H1 (cell line): ENCODE measurements at regions not wholly inside any gene's neighbourhood (a gene's known extent, or its start where the extent isn't known, plus 50 kb on each side); places are given as distances from the start of the nearest gene placed in this dataset.

ENCODE experiments used
- CTCF ChIA-PET: fragments of 300-600 bp; sonication (Branson Sonifier 250); formaldehyde crosslinking; loops from one replicate; lab custom pipeline; 2021; ENCODE audit not compliant: partially characterized antibody; lab: Charles Lee
- POLR2A ChIA-PET: fragments of 300-600 bp; sonication (Branson Sonifier 250); formaldehyde crosslinking; loops from one replicate; lab custom pipeline; 2021; ENCODE audit warnings: inconsistent platforms; ENCODE audit not compliant: partially characterized antibody; lab: Charles Lee
- DNase-seq, 2 experiments: peaks; one replicate each; pipeline versions ENCODE4 v3.0.0 to v3.0.0-alpha.2; 2010 to 2022; ENCODE audit warnings: low spot score in 2 of 2, low read depth in 1 of 2, mixed read lengths in 1 of 2
- FAIRE-seq: peaks from 2 replicates; lab custom pipeline; 2011; peaks lifted over from hg19 to GRCh38; lab: Jason Lieb, UNC
- H2AFZ ChIP-seq: 2 replicates; pipeline ENCODE4 v1.8.1; 2012; ENCODE audit warnings: low read length, inconsistent platforms
- H2AK5ac ChIP-seq: 2 replicates; pipeline ENCODE4 v1.6.1; 2013; ENCODE audit warnings: low read depth, low read length
- H2BK120ac ChIP-seq: replicated peaks from 2 replicates; pipeline ENCODE3; 2013; ENCODE audit warnings: low read depth, low read length, inconsistent platforms
- H2BK12ac ChIP-seq: 2 replicates; pipeline ENCODE4 v1.6.1; 2013; ENCODE audit warnings: low read depth, low read length
- H2BK15ac ChIP-seq: 2 replicates; pipeline ENCODE4 v1.6.1; 2013; ENCODE audit warnings: low read length
- H2BK20ac ChIP-seq: 2 replicates; pipeline ENCODE4 v1.6.1; 2013; ENCODE audit warnings: low read length
- H2BK5ac ChIP-seq: 2 replicates; pipeline ENCODE4 v1.6.1; 2013; ENCODE audit warnings: low read depth, low read length
- H3K14ac ChIP-seq: 2 replicates; pipeline ENCODE4 v1.6.1; 2013; ENCODE audit warnings: inconsistent platforms; ENCODE audit not compliant: insufficient read length
- H3K18ac ChIP-seq: 2 replicates; pipeline ENCODE4 v1.6.1; 2013; ENCODE audit warnings: low read length; ENCODE audit errors: extremely low read depth
- H3K23ac ChIP-seq: 2 replicates; pipeline ENCODE4 v1.6.1; 2013; ENCODE audit warnings: inconsistent platforms; ENCODE audit not compliant: insufficient read length
- H3K23me2 ChIP-seq: 2 replicates; pipeline ENCODE4 v1.6.1; 2013; ENCODE audit warnings: low read depth, low read length
- H3K27ac ChIP-seq: 2 replicates; pipeline ENCODE4 v1.6.1; 2011; ENCODE audit warnings: low read depth, low read length, inconsistent platforms
- H3K27me3 ChIP-seq, 4 experiments: replicated peaks in 1 of 4; 1 replicate in 1 of 4; 2 replicates in 3 of 4; pipeline versions ENCODE4 v1.6.1 to v1.8.1; 2011 to 2013; ENCODE audit warnings: low read length in 3 of 4, mild to moderate bottlenecking in 3 of 4, inconsistent platforms in 2 of 4, mixed read lengths in 2 of 4, moderate library complexity in 1 of 4; ENCODE audit not compliant: control insufficient read depth in 3 of 4, insufficient read depth in 3 of 4; ENCODE audit errors: extremely low read depth in 1 of 4
- H3K36me3 ChIP-seq, 4 experiments: 2 replicates each; pipeline versions ENCODE4 v1.6.1 to v1.8.1; 2011 to 2013; ENCODE audit warnings: mild to moderate bottlenecking in 4 of 4, low read length in 3 of 4, moderate library complexity in 2 of 4, control low read depth in 1 of 4, inconsistent platforms in 1 of 4; ENCODE audit not compliant: insufficient read depth in 4 of 4, control insufficient read depth in 2 of 4
- H3K4ac ChIP-seq: replicated peaks from 2 replicates; pipeline ENCODE3; 2013; ENCODE audit warnings: low read length, low read depth, mixed read lengths, inconsistent platforms; ENCODE audit not compliant: insufficient read length
- H3K4me1 ChIP-seq, 4 experiments: replicated peaks in 1 of 4; 1 replicate in 1 of 4; 2 replicates in 3 of 4; pipeline versions ENCODE4 v1.6.1 to v1.8.1; 2011 to 2013; ENCODE audit warnings: low read length in 3 of 4, inconsistent platforms in 2 of 4, mixed read lengths in 1 of 4; ENCODE audit not compliant: insufficient read depth in 4 of 4, control insufficient read depth in 3 of 4
- H3K4me2 ChIP-seq, 2 experiments: 2 replicates each; pipeline versions ENCODE4 v1.6.1 to v1.8.1; 2011 to 2013; ENCODE audit warnings: low read depth in 2 of 2, low read length in 2 of 2, control low read depth in 1 of 2, inconsistent platforms in 1 of 2, mild to moderate bottlenecking in 1 of 2; ENCODE audit not compliant: insufficient read depth in 1 of 2
- H3K4me3 ChIP-seq, 4 experiments: fragments of 200-600, 300-600 bp in 1 of 4; sonication (generic), shearing (Covaris generic), sonication (Bioruptor Twin) in 1 of 4; 2 replicates each; pipeline versions ENCODE4 v1.5.1 to v1.8.1; 2011 to 2016; ENCODE audit warnings: low read length in 4 of 4, low read depth in 3 of 4, control low read depth in 2 of 4, inconsistent platforms in 2 of 4, mild to moderate bottlenecking in 2 of 4, mixed read lengths in 1 of 4, moderate library complexity in 1 of 4; ENCODE audit not compliant: insufficient read depth in 2 of 4; ENCODE audit errors: extremely low read depth in 1 of 4
- H3K56ac ChIP-seq: replicated peaks from 2 replicates; pipeline ENCODE3; 2013; ENCODE audit warnings: low read depth, mild to moderate bottlenecking, mixed read lengths, low read length, inconsistent platforms; ENCODE audit not compliant: insufficient read length
- H3K79me1 ChIP-seq: 2 replicates; pipeline ENCODE4 v1.6.1; 2013; ENCODE audit warnings: low read depth, low read length, control low read depth
- H3K79me2 ChIP-seq, 2 experiments: 2 replicates each; pipeline versions ENCODE4 v1.6.1 to v1.8.1; 2012 to 2013; ENCODE audit warnings: low read length in 2 of 2, mild to moderate bottlenecking in 2 of 2, inconsistent platforms in 1 of 2; ENCODE audit not compliant: insufficient read depth in 2 of 2, control insufficient read depth in 1 of 2
- H3K9ac ChIP-seq, 4 experiments: replicated peaks in 1 of 4; 1 replicate in 1 of 4; 2 replicates in 3 of 4; pipeline versions ENCODE4 v1.6.1 to v1.8.1; 2011 to 2013; ENCODE audit warnings: low read depth in 3 of 4, low read length in 3 of 4, control low read depth in 2 of 4, mild to moderate bottlenecking in 2 of 4, moderate library complexity in 2 of 4, inconsistent platforms in 1 of 4; ENCODE audit errors: extremely low read depth in 1 of 4
- H3K9me3 ChIP-seq, 2 experiments: 2 replicates each; pipeline versions ENCODE4 v1.6.1 to v1.8.1; 2012 to 2013; ENCODE audit warnings: mild to moderate bottlenecking in 2 of 2, moderate library complexity in 2 of 2, control low read depth in 1 of 2, inconsistent platforms in 1 of 2, low read depth in 1 of 2, low read length in 1 of 2, mixed read lengths in 1 of 2; ENCODE audit not compliant: insufficient read depth in 2 of 2
- H4K20me1 ChIP-seq, 2 experiments: replicated peaks in 1 of 2; 2 replicates each; pipeline versions ENCODE3 to v1.8.1; 2011 to 2013; ENCODE audit warnings: inconsistent platforms in 2 of 2, low read length in 2 of 2, mild to moderate bottlenecking in 1 of 2; ENCODE audit not compliant: insufficient read depth in 2 of 2, control insufficient read depth in 1 of 2
- H4K5ac ChIP-seq: 2 replicates; pipeline ENCODE4 v1.6.1; 2013; ENCODE audit warnings: low read length, low read depth, mixed read lengths, inconsistent platforms; ENCODE audit not compliant: insufficient read length
- H4K8ac ChIP-seq: 2 replicates; pipeline ENCODE4 v1.8.0; 2013; ENCODE audit warnings: mild to moderate bottlenecking, moderate library complexity, low read length, inconsistent platforms; ENCODE audit not compliant: insufficient read depth; ENCODE audit errors: extremely low read depth
- H4K91ac ChIP-seq: replicated peaks from 2 replicates; pipeline ENCODE3; 2013; ENCODE audit warnings: low read length, mixed read lengths, inconsistent platforms; ENCODE audit not compliant: insufficient read length
- KDM1A ChIP-seq: fragments of 200-600, 300-600 bp; sonication (generic); IDR thresholded peaks from 2 replicates; pipeline ENCODE4 v1.7.1; 2016; ENCODE audit warnings: mild to moderate bottlenecking, low read length, borderline replicate concordance
- POU5F1 ChIP-seq: IDR thresholded peaks from 2 replicates; pipeline ENCODE4 v1.6.1; 2011; ENCODE audit warnings: low read depth, mild to moderate bottlenecking, low read length, moderate library complexity
- SP4 ChIP-seq: IDR thresholded peaks from 2 replicates; pipeline ENCODE4 v1.6.1; 2012; ENCODE audit warnings: low read length, inconsistent platforms
- WGBS, 2 experiments: shearing (Covaris generic) in 1 of 2; methylation state at CpG; one replicate each; pipeline versions ENCODE4 v1.1.6 to v1.1.7; 2013 to 2015; ENCODE audit warnings: low lambda C conversion rate in 2 of 2, mixed read lengths in 2 of 2, inconsistent platforms in 1 of 2, low coverage in 1 of 2, missing lambda C conversion rate in 1 of 2; ENCODE audit not compliant: insufficient replicate concordance in 2 of 2, insufficient coverage in 1 of 2, insufficient read length in 1 of 2; ENCODE audit errors: extremely low coverage in 1 of 2, missing lambda C conversion rate in 1 of 2; 5-methylcytosine and 5-hydroxymethylcytosine counted together

GRCh38 chr15:62483814-62484213, 318.7 kb upstream of the C2CD4B start:
- Histone ChIP-seq H3K14ac (no peak overlapping the region), H4K91ac (no peak overlapping the region), H3K56ac (no peak overlapping the region), H3K27ac (no peak overlapping the region), H3K79me2 (no peaks in the 10 kb centered on the region), H3K18ac (no peak overlapping the region), H3K4me1 (peaks cover 0 to 6% (median 2%) of the 10 kb centered on the region in 4 experiments; a peak in 3 of 7 replicates), H3K4me2 (no peak overlapping the region), H4K5ac (no peak overlapping the region), H2BK20ac (no peak overlapping the region), H4K8ac (no peak overlapping the region), H3K23ac (no peak overlapping the region)
- TF ChIP-seq SP4 (no peak), KDM1A (no peak), POU5F1 (no peak)
- TF ChIP-seq, all 59 proteins: peak for 0
- Histone ChIP-seq H2BK12ac (no peak overlapping the region), H3K27me3 (no peaks in the 10 kb centered on the region; a peak in 1 of 7 replicates), H2BK15ac (no peak overlapping the region), H3K23me2 (no peaks in the 10 kb centered on the region), H3K79me1 (peaks cover 2% of the 10 kb centered on the region; the same call in 1 of the 2 replicates), H2BK120ac (no peak overlapping the region), H3K4me3 (no peak overlapping the region), H3K9ac (no peak overlapping the region), H3K9me3 (no peaks in the 10 kb centered on the region), H2AFZ (no peak overlapping the region), H4K20me1 (no peaks in the 10 kb centered on the region), H2BK5ac (no peak overlapping the region; the same call in 1 of the 2 replicates), H3K36me3 (no peaks in the 10 kb centered on the region), H3K4ac (no peak overlapping the region), H2AK5ac (no peak overlapping the region)
- CTCF ChIA-PET: interaction anchor here (0.6 to 2.3 kb wide), 15 partner anchors 14 to 166 kb away, joined by 3 to 15 read pairs (median 4); no protein-coding TSS in a partner anchor
- FAIRE-seq (no peak), DNase-seq (no peak)
- 74% methylated on average over 4 of the region's 4 CpGs; no CpG with 5 or more reads in 1 of the 2 experiments for WGBS, 2 experiments
- POLR2A ChIA-PET: interaction anchor here (0.8 to 1.5 kb wide), 2 partner anchors 13 to 14 kb away, joined by 3 to 6 read pairs; no protein-coding TSS in a partner anchor
